Muscle of back (tissue), 3 donors: ENCODE measurements at regions not wholly inside any gene's neighbourhood (a gene's known extent, or its start where the extent isn't known, plus 50 kb on each side); places are given as distances from the start of the nearest gene placed in this dataset.

ENCODE experiments used
- DNase-seq, 3 donors: peaks; one replicate each; pipeline versions ENCODE4 v3.0.0 to v3.0.0-alpha.2; 2013

GRCh38 chr6:105767541-105767940 is 318.6 kb upstream of the PRDM1 start:
- DNase-seq = no peak

- no peak for DNase-seq
These were observed 320.9 kb upstream of the PRDM1 start for GRCh38 chr6:105765239-105765638.

DNA sequence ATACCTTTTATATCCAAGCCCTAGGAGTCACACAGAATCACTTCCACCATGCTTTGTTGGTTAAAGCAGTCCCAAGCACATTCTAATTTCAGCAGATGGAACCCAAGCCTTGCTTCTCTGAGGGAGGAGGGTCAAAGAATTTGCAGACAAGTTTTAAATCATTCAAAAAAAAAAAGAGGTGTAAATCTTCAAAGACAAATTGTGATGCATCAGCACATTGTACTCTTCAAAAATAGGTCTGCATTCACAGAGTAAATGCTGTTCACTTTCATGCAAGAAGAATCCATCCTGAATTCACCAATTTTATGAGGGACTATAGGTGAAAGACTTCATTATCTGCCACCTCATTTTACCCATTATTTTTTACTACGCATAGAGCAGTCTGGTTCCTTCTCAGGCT is 321.8 kb upstream of the PRDM1 start:
- no peak for DNase-seq

- no peak for DNase-seq
These were observed 322.3 kb upstream of the PRDM1 start for GRCh38 chr6:105763866-105764265.

- DNase-seq = no peak
These were observed 325.4 kb upstream of the PRDM1 start for GRCh38 chr6:105760746-105761145.

DNA sequence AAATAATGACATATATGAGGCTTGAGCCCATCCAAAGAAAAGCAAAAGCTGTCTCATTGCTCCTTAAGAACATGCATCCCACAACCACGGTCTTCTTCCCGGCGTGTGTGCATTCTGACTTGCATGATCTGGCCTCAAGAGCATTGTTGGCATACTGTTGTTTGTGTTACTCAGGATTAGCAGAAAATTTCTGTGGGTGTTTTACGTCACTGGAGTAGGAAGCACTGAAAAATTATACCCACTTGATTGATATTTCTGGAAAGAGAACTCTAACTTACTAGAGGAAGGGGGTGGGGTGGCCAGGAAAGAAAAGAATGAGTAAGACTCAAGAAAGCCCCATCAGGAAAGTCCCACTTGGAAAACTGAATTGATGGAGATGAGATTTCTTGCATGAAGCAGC is 326.2 kb upstream of the PRDM1 start:
- DNase-seq = peak in 1 of 3 donors; percentile 67

- no peak for DNase-seq
These were observed 327.1 kb upstream of the PRDM1 start for GRCh38 chr6:105759015-105759414.

DNA sequence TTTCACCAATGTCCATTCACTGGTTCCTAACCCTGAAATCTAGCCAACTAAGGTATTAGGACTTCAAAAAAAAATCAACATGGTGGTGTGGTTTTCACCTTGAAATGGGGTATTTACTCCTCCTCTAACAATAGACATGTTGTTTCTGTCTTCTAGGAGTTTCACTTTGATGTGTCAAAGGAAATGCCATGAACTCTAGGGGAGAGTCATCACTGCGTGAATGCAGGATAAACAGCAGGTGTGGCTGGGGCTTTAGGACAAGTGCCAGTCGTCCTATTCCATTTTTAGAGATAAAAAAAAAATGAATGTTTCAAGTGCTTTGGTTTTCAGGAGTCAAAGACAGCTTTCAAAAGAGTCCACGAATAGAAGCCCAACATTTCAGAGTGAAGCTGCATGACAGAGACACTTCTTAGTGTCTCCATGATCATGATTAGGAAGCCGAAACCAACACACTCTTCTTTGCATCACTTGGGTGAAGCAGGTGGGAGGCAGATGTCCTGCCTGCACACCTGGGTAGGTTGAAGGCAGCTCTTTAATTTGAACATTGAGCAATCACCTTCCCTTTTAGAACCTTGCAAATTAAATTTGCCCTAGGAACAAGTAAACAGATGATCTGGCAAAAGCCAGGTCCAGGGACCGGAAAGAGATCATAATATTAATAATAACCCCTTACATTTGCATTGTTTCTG is 328.5 kb upstream of the PRDM1 start:
- DNase-seq = no peak

- no peak for DNase-seq
These were observed 330.3 kb upstream of the PRDM1 start for GRCh38 chr6:105755885-105756284.

GRCh38 chr6:105753620-105754211 is 332.4 kb upstream of the PRDM1 start:
- DNase-seq = peak; percentile 53 to 82 (median 71)

- no peak for DNase-seq
These were observed 332.9 kb upstream of the PRDM1 start for GRCh38 chr6:105753207-105753606.

DNA sequence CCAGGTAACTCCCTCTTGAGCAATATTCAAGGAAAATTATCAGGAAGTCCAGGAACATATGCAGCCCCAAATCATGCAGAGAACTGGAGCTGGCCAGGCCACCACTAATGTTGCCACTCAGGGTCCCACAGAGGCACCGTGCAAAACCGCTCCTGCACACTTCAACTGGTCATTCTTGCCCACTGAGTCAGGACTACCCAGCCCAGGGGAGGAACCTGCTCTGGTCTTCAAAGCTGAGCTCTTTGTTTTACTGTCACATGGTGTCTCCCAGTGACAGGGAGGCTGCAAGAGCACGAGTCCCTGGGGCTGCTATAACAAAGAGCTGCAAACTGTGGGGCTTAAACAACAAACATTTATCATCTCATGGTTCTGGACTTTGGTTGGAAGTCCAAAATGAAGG is 336.0 kb upstream of the PRDM1 start:
- no peak for DNase-seq

DNA sequence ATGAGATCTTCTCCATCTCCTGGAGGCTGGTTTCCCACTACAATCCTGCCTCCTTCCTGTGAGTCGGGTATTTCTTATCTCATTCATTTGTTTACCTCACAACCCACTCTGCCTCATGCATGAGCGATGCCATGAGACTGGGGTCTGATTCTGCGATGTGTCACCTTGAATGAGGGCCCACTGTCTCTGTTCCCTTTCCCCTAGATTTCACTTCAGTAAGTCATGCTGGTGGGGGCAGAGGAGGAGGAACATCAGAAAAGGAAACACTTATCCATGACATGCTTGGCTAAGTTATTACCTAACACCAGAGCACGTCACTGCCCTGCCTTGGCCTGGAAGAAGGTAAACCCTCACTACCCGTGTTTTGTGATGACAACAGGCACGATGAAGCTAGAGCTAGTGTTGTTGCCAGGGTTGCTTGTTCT is 337.4 kb upstream of the PRDM1 start:
- DNase-seq = no peak

DNA sequence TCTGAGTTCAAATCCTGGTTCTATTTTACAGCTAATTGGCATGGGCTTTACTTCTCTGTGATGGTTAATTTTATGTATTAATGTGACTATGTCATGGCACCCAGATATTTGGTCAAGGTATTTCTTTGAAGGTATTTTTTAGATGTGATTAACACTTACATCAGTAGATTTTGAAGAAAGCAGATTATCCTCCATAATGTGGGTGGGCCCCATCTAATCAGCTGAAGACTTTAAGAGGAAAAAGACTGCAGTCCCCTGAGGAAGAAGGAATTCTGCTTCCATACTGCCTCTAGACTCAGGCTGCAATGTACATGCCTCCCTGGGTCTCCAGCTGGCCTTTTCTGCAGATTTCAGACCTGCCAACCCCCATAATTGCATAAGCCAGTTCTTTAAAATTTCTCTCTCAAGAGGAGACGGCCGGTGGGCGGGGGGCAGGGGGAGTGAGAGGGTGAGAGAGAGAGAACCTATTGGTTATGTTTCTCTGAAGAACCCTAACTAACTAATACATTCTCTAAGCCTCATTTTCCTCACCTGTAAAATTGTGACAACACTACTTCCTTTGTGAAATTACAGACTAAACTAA is 338.2 kb upstream of the PRDM1 start:
- no peak for DNase-seq

DNA sequence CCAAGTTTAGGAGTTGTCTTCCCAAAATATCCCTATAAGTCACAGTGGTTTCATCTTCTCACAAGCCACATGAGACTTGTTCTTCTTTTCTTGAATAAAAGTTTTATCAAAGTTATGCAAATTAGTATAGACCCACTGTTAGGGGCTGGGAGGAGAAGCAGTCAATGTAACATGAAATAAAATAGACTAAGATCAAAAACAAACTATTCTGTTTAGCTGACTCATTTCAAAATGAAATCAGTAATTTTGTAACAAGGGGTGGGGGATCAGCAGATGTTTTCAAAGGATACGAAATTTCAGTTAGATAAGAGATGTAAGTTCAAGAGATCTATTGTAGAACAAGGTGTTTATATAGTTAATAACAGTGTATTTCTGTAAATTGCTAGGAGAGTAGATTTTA is 339.6 kb upstream of the PRDM1 start:
- no peak for DNase-seq

DNA sequence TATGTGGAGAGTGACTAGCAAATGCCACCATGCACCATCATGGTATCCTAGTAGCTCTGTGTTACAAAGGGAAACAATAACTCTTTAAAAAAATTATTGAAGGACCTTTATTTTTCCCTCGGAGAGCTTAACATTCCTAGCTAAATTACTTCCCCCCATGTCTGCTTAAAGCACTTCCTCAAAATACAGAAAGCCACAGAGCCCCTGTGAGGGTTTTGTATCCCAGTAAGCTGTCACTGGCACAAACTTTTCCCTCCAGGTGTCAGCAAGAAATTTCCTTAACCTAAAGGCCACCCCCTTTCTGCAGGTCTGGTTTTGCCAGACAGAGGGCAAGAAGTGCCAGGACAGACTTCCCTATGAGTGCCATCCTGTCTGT is 340.0 kb upstream of the PRDM1 start:
- no peak for DNase-seq

DNA sequence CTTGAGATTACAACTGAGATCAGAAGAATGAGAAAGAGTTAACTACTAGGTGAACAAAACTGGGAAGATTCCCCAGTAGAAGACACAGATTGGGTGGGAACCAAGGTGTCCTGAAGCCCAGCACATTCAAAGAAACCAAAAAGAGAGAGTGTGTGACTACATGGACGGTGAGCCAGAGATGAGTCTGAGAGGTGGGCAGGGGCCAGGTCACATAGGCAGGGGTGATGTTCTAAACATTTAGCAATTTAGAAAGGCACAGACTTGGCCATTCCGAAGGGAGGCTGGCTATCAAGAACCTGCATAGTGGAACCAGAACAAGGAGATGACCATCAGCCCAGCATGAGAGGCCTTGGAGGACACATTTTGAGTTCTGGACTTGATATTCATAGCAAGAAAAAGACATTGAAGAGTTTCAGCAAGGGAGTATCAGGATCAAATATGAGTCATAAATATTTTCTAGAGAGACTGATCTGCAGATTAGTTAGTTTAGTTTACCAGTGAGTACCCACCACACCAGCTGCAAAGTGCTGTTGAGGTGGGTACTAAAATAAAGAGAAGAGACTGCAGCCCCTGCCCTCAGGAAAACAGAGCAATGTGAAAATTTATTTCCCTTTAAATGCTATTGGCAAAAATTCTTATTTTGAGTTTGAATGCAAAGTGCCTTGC is 340.5 kb upstream of the PRDM1 start:
- no peak for DNase-seq

GRCh38 chr6:105744815-105745214 is 341.3 kb upstream of the PRDM1 start:
- DNase-seq = no peak

DNA sequence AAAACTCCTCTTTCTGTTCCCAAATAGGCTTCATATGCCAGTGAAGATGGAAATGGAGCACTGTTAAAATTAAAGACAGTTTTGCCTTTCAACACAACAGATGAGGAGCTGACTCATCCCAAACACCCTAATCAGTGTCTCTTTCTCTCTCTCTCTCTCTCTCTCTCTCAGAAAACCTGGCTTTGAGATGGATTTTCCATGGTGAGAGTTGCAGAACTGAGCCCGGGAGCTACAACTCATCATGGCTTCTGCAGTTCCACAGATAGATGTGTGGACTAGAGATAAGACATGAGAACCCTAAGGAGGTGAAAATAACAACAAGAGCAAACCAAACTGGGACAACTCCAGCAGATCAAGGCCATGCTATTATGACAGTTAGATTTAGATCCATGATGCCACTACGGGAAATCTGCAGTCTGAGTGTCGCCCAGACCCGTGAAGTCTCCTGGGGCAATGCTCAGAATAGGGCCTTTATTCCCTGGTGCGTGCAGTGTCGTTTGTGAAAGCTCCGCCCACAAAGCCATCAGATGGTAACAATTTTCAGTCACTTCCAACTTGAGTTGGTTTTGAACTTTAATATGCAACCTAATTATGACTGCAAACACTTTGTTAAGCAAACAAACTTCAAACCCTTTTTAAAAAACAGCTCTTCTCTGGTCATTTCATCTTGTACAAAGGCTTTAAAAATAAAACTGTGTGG is 338.2 kb upstream of the PREP start:
- DNase-seq = no peak

DNA sequence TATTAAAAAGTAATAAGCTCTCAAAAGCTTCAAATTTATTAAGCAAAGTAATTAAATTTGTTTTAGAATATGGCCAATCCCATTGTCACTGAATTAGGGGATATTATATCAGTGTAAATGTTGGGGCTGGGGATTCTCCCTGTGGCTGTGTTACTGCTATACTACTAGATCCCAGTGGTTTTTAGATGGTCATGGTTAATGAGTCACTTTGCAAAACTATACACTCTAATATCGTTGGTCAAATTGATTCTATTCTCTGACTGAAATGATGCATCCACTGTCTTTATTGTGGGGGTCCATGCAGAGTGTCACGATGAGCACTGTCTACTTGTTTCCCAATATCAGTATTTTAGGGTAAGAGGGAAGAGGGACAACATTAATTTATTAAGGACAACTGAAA is 336.9 kb upstream of the PREP start:
- no peak for DNase-seq

DNA sequence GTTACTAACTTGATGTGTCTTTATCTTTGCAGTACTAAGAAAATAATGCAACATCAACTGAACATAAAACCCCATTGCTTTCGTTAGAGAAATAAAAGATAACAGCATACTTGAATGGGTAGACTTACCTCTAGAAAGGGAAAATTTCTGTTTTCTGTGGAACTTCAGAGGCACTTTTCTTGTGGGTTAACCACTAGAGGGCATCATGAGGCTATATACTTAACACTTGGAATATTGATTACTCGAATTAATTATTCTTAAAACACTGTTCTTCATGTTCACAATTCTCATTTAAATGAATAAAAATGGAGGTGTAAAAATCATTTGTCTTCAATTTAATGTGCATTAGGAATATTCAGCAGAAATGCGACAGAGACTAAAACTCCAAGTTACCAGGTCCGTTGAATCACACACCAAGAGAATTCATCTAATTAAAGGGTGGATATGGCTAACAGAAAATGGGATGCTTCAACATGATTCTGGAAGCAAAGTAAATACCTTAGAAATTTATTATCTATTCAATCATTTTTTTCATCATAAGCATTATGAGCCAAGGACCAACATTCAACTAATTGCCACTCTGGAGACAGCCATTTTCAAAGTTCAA is 330.8 kb upstream of the PREP start:
- peak in 1 of 3 donors; percentile 21 for DNase-seq

DNA sequence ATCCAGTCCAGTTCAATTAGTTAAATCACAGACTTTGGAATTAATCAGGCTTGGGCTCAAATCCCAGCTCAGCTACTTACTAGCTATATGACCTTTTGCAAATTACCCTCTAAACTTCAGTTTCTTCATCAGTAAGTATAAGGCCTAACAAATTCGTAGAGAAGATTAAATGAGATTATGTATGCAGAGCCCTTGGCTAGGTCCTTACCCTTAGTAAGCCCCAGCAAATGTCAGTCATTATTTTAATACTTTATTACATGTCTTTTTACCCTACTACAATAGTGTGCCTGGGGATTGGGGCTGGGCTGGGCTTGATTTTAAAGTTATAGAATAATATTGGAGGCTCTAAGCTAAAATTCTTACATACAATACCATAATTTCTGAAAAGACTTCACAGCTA is 326.1 kb upstream of the PREP start:
- DNase-seq = no peak
